Hepatocyte (in vitro differentiated cells): ENCODE measurements at regions not wholly inside any gene's neighbourhood (a gene's known extent, or its start where the extent isn't known, plus 50 kb on each side); places are given as distances from the start of the nearest gene placed in this dataset.

Experiments used
- EZH2 ChIP-seq: fragments of 200-600 bp; sonication (generic); IDR thresholded peaks from 2 replicates; pipeline ENCODE4 v1.6.1; 2016; ENCODE audit warnings: antibody characterized with exemption, mild to moderate bottlenecking, borderline replicate concordance
- EZH2phosphoT487 ChIP-seq: fragments of 200-600 bp; sonication (generic); IDR thresholded peaks from one replicate; pipeline ENCODE4 v1.6.1; 2018; ENCODE audit warnings: antibody characterized with exemption, mild to moderate bottlenecking, low read depth, moderate library complexity; ENCODE audit not compliant: unreplicated experiment, severe bottlenecking
- TF ChIP-seq, protein P1 (sequence below): fragments of 200-600 bp; sonication (generic); IDR thresholded peaks from 2 replicates; pipeline ENCODE4 v1.5.1; 2016; ENCODE audit warnings: antibody characterized with exemption, mild to moderate bottlenecking; ENCODE audit not compliant: poor library complexity

DNA sequence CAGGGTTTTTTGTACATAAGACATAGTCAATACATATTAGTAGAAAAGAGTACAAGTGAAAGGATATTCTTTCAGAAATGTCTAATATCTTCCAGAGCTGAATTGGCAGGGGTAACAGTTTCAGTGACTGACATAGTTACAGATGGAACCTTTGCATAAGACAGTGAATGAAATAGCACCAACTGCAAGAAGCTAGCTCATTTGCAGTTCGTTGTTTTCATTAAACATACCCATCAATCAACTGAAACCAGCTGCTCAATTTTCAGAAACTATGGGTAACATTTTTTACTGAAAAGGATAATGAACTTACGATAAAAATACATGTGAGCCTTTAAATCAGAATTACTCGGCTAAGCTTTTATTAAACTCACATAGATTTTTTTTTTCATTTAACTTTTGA lies 93.9 kb upstream of the EPHA3 start:
- TF ChIP-seq, protein P1, sequence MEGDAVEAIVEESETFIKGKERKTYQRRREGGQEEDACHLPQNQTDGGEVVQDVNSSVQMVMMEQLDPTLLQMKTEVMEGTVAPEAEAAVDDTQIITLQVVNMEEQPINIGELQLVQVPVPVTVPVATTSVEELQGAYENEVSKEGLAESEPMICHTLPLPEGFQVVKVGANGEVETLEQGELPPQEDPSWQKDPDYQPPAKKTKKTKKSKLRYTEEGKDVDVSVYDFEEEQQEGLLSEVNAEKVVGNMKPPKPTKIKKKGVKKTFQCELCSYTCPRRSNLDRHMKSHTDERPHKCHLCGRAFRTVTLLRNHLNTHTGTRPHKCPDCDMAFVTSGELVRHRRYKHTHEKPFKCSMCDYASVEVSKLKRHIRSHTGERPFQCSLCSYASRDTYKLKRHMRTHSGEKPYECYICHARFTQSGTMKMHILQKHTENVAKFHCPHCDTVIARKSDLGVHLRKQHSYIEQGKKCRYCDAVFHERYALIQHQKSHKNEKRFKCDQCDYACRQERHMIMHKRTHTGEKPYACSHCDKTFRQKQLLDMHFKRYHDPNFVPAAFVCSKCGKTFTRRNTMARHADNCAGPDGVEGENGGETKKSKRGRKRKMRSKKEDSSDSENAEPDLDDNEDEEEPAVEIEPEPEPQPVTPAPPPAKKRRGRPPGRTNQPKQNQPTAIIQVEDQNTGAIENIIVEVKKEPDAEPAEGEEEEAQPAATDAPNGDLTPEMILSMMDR = no peak
- TF ChIP-seq EZH2phosphoT487 = no peak
- TF ChIP-seq EZH2 = no peak
